ENCODE measurements at regions not wholly inside any gene's neighbourhood (a gene's known extent, or its start where the extent isn't known, plus 50 kb on each side); places are given as distances from the start of the nearest gene placed in this dataset.

DNA sequence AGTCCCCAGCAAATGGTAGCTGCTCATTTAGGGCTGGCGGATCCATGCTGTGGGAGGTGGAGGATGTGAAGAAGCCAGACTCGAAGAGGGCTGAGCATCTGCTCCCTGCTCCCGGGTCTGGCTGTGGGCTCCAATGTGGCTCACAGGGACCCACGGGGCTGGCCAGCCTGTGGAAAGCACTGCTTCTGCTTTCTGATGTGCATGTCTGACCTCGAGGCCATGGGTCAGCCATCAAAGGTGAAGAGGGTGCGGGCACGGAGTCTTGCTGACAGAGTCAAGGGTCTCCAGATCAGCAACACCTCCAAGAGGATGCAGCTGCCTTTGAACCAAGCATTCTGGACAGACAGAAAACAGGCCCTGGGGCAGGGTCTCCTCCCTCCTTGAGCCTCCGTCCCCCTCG, 178.2 kb downstream of the INHBB start:
- DNase-seq (ENCODE audit: low spot score) (no peak), ATAC-seq (no peak)
- no peaks in the 10 kb centered on the region for H4K20me1 ChIP-seq (replicated peaks; ENCODE audit: insufficient read depth)
- H3K4me1 ChIP-seq (ENCODE audit: insufficient read depth): peaks cover 10% of the 10 kb centered on the region; the same call in 1 of the 2 replicates
- 0 out of 2 replicates have a peak, but pooled peaks cover 2% of the 10 kb centered on the region for H3F3A ChIP-seq (replicated peaks; ENCODE audit: low read depth)
- no peaks in the 10 kb centered on the region; the same call in 2 of the 3 replicates for H3K9me3 Mint-ChIP-seq
- no peak overlapping the region for H2AFZ ChIP-seq
- TF ChIP-seq, protein P1, sequence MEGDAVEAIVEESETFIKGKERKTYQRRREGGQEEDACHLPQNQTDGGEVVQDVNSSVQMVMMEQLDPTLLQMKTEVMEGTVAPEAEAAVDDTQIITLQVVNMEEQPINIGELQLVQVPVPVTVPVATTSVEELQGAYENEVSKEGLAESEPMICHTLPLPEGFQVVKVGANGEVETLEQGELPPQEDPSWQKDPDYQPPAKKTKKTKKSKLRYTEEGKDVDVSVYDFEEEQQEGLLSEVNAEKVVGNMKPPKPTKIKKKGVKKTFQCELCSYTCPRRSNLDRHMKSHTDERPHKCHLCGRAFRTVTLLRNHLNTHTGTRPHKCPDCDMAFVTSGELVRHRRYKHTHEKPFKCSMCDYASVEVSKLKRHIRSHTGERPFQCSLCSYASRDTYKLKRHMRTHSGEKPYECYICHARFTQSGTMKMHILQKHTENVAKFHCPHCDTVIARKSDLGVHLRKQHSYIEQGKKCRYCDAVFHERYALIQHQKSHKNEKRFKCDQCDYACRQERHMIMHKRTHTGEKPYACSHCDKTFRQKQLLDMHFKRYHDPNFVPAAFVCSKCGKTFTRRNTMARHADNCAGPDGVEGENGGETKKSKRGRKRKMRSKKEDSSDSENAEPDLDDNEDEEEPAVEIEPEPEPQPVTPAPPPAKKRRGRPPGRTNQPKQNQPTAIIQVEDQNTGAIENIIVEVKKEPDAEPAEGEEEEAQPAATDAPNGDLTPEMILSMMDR (conservative IDR thresholded peaks at IDR 0.05; ENCODE audit: low read depth in 2 of 2): no peak
- TF ChIP-seq POLR2AphosphoS5 (IDR thresholded peaks at IDR 0.05; ENCODE audit: low read depth) (no peak), ZNF462 (CRISPR knock-in tag; IDR thresholded peaks at IDR 0.05) (no peak), EZH2phosphoT487 (IDR thresholded peaks at IDR 0.05; ENCODE audit: unreplicated experiment) (no peak), EZH2 (IDR thresholded peaks at IDR 0.05; ENCODE audit: low read depth, unreplicated experiment) (no peak), NANOG (IDR thresholded peaks at IDR 0.05; ENCODE audit: borderline replicate concordance) (no peak), ZNF331 (CRISPR knock-in tag; IDR thresholded peaks at IDR 0.05; ENCODE audit: low read depth) (no peak), CREB1 (CRISPR knock-in tag; IDR thresholded peaks at IDR 0.05; ENCODE audit: low read depth) (no peak), STAT1 (IDR thresholded peaks at IDR 0.05; ENCODE audit: unreplicated experiment) (no peak), ZNF114 (CRISPR knock-in tag; IDR thresholded peaks at IDR 0.05) (no peak)
- TF ChIP-seq, protein P2, sequence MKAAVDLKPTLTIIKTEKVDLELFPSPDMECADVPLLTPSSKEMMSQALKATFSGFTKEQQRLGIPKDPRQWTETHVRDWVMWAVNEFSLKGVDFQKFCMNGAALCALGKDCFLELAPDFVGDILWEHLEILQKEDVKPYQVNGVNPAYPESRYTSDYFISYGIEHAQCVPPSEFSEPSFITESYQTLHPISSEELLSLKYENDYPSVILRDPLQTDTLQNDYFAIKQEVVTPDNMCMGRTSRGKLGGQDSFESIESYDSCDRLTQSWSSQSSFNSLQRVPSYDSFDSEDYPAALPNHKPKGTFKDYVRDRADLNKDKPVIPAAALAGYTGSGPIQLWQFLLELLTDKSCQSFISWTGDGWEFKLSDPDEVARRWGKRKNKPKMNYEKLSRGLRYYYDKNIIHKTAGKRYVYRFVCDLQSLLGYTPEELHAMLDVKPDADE (IDR thresholded peaks at IDR 0.05): no peak
- H3K79me2 ChIP-seq (replicated peaks; ENCODE audit: insufficient read depth): no peaks in the 10 kb centered on the region
- peaks cover 20% of the 10 kb centered on the region for H3K4me1 Mint-ChIP-seq
- no peaks in the 10 kb centered on the region for H3K36me3 ChIP-seq (ENCODE audit: insufficient read depth)
- no peak overlapping the region for H3K4me3 Mint-ChIP-seq
- no peak overlapping the region for H3K4me2 ChIP-seq
- no peaks in the 10 kb centered on the region for H3K27me3 ChIP-seq (ENCODE audit: insufficient read depth)
- H3K27ac ChIP-seq (ENCODE audit: low read depth): no peak overlapping the region
- H3K4me3 ChIP-seq: no peak overlapping the region
- H3K27me3 Mint-ChIP-seq (ENCODE audit: insufficient read depth, low read depth, poor library complexity): peaks cover 12% of the 10 kb centered on the region
- no peaks in the 10 kb centered on the region for H3K9me2 ChIP-seq (ENCODE audit: insufficient read depth)
- H3K27ac Mint-ChIP-seq: no peak overlapping the region
- no peaks in the 10 kb centered on the region for H3K36me3 Mint-ChIP-seq (ENCODE audit: low read depth)
